Urinary bladder (tissue), 3 donors: ENCODE measurements at regions not wholly inside any gene's neighbourhood (a gene's known extent, or its start where the extent isn't known, plus 50 kb on each side); places are given as distances from the start of the nearest gene placed in this dataset.
A peak's percentile ranks its signal among the peaks of the same experiment; 100 is the strongest.
"Not testable (repeated sequence)": the region's sequence is repeated elsewhere in the genome, so short reads cannot be mapped to it uniquely, and the experiment has no call there.

Experiments used
- DNase-seq: peaks from one replicate; pipeline ENCODE4 v3.0.0-alpha.2; 2015; ENCODE audit errors: extremely low spot score
- H3K27ac ChIP-seq: one replicate; pipeline ENCODE4 v1.5.1; 2013; ENCODE audit warnings: low read depth, mild to moderate bottlenecking, moderate library complexity
- H3K36me3 ChIP-seq: one replicate; pipeline ENCODE4 v1.6.1; 2013; ENCODE audit warnings: mild to moderate bottlenecking, moderate library complexity; ENCODE audit not compliant: insufficient read depth
- H3K4me1 ChIP-seq: one replicate; pipeline ENCODE4 v1.6.1; 2013; ENCODE audit warnings: mild to moderate bottlenecking, moderate library complexity; ENCODE audit not compliant: insufficient read depth
- H3K4me3 ChIP-seq: one replicate; pipeline ENCODE4 v1.5.1; 2013; ENCODE audit warnings: low read depth, low read length
- WGBS: extraction: QIAGEN DNeasy Blood & Tissue Kit; methylation state at CpG from one replicate; pipeline ENCODE4 v1.1.7; 2013; 5-methylcytosine and 5-hydroxymethylcytosine counted together
- donor health status: healthy with polysubstance abuse.
- donor health status: healthy.

DNA sequence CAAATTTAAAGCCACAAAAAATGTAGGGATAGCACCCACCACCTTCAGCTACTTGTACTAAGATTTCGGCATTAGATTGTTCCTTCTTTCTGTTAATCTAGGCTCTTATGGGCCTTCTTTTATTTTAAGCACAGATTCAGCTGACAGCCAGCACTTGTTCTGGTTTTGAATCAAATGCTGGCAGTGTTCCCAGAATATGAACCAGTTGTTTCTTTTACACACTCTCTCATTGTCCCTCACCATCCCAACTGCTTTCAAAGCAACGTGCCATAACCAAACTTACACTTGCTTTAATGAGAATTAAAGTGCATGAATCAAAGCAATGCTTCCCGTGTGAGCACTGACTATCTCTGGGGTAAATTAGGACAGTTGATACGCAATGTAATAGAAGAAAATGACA lies 744.5 kb upstream of the FAM241A start:
- Histone ChIP-seq H3K4me3 (no peak overlapping the region), H3K27ac (no peak overlapping the region), H3K36me3 (no peaks in the 10 kb centered on the region), H3K4me1 (no peaks in the 10 kb centered on the region)
- peak; percentile 49 for DNase-seq
- WGBS, result 45% methylated on average over 4 of the region's 4 CpGs

DNA sequence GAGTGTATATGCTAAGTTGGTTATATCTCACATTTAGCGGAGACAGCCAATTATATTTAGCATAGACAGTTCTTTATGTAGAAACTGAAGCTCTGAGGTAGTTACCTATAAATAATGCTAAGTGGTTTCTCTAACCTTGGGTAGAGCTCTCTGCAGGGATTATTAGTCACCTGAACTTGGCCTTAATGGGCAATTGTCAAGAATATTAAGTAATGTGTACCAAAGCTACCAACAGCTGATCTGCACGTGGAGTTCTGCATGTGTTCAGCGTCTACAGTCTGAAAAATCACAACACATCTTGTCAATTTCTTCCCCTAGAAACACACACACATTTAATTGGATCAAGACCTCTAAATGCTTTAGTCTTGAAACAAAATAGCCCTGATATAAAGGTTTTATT lies 740.6 kb upstream of the FAM241A start:
- no peak overlapping the region for H3K27ac ChIP-seq
- no peak for DNase-seq
- no peak overlapping the region for H3K4me3 ChIP-seq
- 92% methylated on average over 3 of the region's 3 CpGs for WGBS
- no peaks in the 10 kb centered on the region for H3K4me1 ChIP-seq
- H3K36me3 ChIP-seq, result no peaks in the 10 kb centered on the region

DNA sequence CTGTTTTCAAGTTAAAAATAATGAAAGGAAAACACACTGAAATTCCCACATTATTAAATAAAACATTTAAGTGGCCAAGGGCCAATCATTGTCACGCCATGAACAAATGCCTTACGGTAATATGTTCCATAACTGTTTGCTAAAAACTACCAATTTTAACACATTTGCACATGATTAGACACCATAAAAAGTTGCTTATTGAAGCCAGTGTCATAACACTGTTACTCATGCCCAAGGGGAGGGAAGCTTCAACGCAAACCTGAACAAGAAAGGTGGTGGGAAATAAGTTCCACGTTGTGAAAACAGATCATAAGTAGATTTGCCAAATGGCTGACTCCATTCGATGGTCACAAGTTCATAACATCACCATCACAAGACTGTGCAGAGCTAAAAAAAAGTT lies 739.3 kb upstream of the FAM241A start:
- 69% methylated on average over 5 of the region's 5 CpGs for WGBS
- Histone ChIP-seq H3K4me1 (no peaks in the 10 kb centered on the region), H3K36me3 (no peaks in the 10 kb centered on the region), H3K27ac (no peak overlapping the region), H3K4me3 (no peak overlapping the region)
- no peak for DNase-seq

DNA sequence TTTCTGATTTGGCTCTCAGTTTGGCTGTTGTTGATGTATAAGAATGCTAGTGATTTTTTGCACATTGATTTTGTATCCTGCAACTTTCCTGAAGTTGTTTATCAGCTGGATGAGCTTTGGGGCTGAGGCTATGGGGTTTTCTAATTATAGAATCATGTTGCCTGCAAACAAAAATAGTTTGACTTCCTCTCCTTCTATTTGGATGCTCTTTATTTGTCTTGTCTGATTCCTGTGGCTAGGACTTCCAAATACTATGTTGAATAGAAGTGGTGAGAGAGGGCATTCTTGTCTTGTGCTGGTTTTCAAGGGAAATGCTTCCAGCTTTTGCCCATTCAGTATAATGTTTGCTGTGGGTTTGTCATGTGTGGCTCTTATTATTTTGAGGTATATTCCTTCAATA lies 734.7 kb upstream of the FAM241A start:
- Histone ChIP-seq H3K27ac (no peak overlapping the region), H3K36me3 (no peaks in the 10 kb centered on the region), H3K4me3 (no peak overlapping the region), H3K4me1 (no peaks in the 10 kb centered on the region)
- no peak for DNase-seq

DNA sequence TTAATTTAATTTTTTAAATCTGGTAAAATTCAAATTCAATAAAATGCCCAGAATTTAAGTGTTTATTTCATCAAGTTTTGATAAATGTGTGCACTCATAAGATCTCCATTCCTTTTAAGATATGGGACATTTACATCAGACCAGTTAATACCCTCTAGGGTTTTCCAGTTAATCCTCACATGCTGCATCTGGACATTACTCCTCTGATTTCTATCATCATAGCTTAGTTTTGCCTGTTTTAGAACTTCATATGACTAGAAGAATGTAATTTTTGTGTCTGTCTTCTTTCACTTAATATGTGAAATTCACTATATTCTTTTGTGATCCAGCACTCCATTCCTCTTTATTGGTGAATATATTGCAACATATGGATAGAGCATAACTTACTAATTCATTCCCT lies 727.7 kb upstream of the FAM241A start:
- H3K4me1 ChIP-seq, result no peaks in the 10 kb centered on the region
- no peak overlapping the region for H3K4me3 ChIP-seq
- H3K36me3 ChIP-seq, result no peaks in the 10 kb centered on the region
- no peak for DNase-seq
- H3K27ac ChIP-seq, result no peak overlapping the region

DNA sequence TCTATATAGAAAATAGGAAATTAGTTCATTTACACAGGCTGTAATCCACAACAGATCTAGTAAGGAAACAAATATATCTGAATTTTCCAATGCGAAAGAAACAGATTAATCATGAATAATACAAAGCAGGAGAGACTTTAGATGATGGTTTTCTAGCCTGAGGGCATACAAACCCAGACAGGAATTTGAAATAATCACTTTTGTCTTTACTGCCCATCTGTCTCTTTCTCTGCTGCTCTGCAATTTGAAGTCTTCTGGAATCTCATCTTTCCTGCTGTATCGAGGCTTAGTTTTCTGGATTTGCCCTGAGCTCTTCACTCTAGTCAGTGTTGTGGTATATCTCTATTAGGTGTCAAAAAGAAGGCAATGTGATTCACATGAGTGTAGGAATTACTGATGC lies 711.8 kb upstream of the FAM241A start:
- H3K4me1 ChIP-seq, result no peaks in the 10 kb centered on the region
- H3K4me3 ChIP-seq, result no peak overlapping the region
- DNase-seq, result no peak
- no peaks in the 10 kb centered on the region for H3K36me3 ChIP-seq
- no peak overlapping the region for H3K27ac ChIP-seq
- WGBS, result 67% methylated on average over 2 of the region's 2 CpGs

DNA sequence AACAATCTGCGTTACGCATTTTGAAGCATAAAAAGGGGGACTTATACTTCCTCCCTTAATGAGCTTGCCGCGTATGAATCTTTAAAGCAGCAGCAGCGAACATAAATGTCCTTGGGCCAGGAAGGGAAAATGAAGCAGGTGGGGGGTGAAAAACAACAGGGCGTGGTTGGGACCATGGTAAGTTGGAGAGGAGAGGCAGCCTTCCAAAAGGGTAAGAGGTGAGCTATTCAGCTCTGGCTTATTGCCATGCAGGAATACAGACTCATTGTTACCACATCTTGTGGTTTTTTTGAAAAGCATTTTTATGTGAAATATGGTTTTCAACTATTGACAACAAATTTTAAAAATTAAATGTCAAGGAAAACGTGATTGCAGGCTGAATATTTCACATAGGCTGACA lies 710.7 kb upstream of the FAM241A start:
- 76% methylated on average over 7 of the region's 7 CpGs for WGBS
- no peak overlapping the region for H3K4me3 ChIP-seq
- DNase-seq, result no peak

DNA sequence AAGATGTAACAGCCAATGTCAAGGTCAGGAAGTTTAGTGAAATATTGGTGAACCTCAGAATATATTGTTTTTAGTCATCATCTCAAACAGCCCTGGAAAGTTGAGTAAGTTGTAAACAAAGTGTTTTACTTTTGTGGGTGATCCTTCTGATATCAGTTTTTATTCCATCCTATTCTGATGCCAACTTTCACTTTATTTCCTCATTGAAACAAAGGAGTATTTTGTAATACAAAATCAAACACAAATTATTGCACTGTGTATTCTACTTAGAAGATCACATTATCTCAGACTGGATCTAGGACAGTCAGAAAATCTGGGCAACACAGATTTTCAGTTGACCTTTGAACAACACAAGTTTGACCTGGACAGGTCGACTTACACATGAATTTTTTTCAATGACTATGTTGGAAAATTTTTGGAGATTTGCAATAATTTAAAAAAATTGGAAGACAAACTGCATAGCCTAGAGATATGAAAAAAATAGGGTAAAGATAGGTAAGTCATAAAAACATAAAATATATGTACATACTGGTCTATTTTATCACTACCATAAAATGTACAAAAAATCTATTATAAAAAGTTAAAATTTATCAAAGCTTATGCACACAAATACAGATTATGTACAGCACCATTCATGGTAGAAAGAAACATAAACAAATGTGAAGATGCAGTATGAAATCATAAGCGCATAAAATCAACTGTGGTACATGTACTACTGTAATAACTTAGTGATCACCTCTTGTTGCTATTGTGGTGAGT lies 709.1 kb upstream of the FAM241A start:
- Histone ChIP-seq H3K4me3 (no peak overlapping the region), H3K36me3 (no peaks in the 10 kb centered on the region), H3K4me1 (no peaks in the 10 kb centered on the region), H3K27ac (no peak overlapping the region)
- WGBS, result 80% methylated on average over 2 of the region's 2 CpGs
- no peak for DNase-seq

More for the DNA sequence above, 710.7 kb upstream of the FAM241A start:
- Histone ChIP-seq H3K4me1 (no peaks in the 10 kb centered on the region), H3K36me3 (no peaks in the 10 kb centered on the region), H3K27ac (no peak overlapping the region)

DNA sequence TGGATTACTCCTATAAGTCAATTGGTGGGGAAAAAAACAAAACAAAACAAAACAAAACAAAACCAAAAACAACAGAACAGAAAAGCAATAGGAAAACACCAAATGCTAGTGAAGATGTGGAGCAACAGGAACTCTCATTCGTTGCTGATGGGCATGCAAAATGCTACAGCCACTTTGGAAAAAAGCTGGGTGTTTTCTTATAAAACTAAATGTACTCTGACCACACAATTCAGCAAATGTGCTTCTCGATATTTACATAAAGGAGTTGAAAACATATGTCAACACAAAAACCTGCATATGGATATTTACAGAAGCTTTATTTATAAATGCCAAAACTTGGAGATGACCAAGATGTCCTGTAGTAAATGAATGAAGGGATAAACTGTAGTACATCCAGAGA lies 703.6 kb upstream of the FAM241A start:
- Histone ChIP-seq H3K4me1 (no peaks in the 10 kb centered on the region), H3K27ac (no peak overlapping the region), H3K36me3 (no peaks in the 10 kb centered on the region), H3K4me3 (no peak overlapping the region)
- 69% methylated on average over 2 of the region's 2 CpGs for WGBS
- no peak for DNase-seq

DNA sequence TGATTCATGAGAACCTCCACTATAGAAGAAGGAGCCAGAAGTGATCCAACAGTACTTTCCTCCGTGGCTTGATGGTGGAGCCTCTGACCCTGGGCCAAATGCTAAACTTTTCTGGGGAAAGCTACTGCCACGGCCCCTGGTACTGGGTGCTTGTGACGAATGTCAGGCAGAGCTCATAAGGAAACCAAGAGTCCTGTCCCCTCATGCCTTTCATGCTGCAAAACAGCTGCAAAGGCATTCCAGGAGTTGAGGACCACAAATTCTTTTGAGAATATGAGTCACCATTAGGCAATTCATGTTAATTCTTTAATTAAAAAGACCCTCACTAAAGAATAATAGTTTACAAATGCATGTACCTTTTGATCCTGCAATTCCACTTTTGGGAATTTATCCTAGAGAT lies 700.4 kb upstream of the FAM241A start:
- H3K27ac ChIP-seq, H3K36me3 ChIP-seq, DNase-seq, H3K4me1 ChIP-seq, H3K4me3 ChIP-seq: not testable (repeated sequence)
- 77% methylated on average over 3 of the region's 3 CpGs for WGBS

DNA sequence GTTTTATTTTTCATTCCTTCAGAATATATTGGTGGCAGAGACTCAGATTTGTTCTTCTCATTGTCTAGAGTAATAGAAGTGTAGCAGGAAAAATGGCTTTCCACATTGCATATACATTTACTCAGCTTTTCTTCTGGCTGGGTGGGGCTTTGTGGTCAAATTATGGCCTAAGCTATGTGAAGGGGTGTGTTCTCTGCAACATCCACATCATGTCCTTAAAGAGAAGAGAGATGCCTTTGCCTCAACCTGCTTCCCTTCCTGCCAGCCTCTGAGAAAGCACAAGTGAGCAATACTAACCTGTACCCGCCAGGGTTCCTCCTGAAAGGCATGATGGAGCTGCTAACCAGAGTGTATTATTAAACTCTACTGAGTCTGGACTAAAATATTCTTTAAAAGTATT lies 695.6 kb upstream of the FAM241A start:
- no peak overlapping the region for H3K4me3 ChIP-seq
- DNase-seq, result no peak
- H3K36me3 ChIP-seq, result no peaks in the 10 kb centered on the region
- H3K27ac ChIP-seq, result no peak overlapping the region
- 86% methylated on average over 1 of the region's 1 CpG for WGBS
- no peaks in the 10 kb centered on the region for H3K4me1 ChIP-seq

DNA sequence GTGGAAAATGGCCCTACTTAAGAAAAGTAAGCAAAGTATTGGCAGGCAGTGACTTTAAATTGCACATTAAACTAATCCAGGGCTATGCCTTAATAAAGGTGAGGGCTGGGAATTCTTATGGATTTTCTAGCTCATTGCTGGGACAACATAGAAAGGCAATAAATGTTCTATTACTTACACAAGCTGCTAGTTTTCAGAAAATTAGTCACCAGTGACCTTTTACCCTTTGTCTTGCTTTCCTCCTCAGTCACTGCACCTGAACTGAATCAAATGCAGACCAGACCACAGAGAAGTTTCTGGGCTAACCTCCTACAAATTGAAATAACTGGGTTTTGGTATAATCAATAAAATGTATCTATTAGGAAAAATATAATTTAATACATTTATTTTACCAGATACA lies 694.4 kb upstream of the FAM241A start:
- DNase-seq, result no peak
- Histone ChIP-seq H3K4me1 (no peaks in the 10 kb centered on the region), H3K36me3 (no peaks in the 10 kb centered on the region), H3K4me3 (no peak overlapping the region), H3K27ac (no peak overlapping the region)

DNA sequence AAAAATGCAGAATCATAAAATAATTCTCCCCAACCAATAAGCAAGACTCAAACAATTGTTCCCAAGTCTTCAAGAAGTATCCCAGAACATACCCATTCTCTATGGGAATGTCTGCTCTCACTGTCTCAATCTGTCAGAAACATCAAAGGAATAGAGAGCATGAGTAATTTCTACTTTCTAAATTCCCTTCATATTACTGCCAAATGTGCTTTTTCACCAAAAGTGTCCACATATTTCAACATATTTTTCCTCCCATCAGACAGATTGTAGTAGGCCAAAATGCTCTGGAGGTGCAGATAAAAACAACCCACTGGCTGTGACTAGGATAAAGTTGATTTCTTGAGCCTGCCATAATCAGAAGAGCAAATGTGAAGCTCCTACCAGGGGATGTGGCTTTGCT lies 692.0 kb upstream of the FAM241A start:
- DNase-seq, result no peak
- H3K36me3 ChIP-seq, result no peaks in the 10 kb centered on the region
- H3K27ac ChIP-seq, result no peak overlapping the region
- no peak overlapping the region for H3K4me3 ChIP-seq
- H3K4me1 ChIP-seq, result no peaks in the 10 kb centered on the region

DNA sequence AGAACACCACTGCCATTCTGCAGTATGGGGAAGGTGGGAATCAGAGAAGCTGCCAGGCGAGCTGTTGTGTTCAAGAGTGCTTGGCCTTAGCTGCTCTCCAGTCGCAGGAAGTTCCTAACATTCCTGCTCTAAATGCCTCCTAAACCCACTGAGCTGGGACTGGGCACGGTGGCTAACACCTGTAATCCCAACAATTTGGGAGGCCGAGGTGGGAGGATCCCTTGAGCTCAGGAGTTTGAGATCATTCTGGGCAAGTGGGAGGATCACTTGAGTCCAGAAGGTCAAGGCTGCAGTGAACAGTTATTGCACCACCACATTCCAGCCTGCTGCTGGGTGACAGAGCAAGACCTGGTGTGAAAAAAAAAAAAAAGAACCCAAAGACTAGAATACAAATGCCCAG lies 690.3 kb upstream of the FAM241A start:
- WGBS, result 77% methylated on average over 4 of the region's 4 CpGs
- Histone ChIP-seq H3K27ac (no peak overlapping the region), H3K4me3 (no peak overlapping the region), H3K4me1 (no peaks in the 10 kb centered on the region), H3K36me3 (no peaks in the 10 kb centered on the region)
- DNase-seq, result no peak
